SJCRH30 (cell line): ENCODE measurements at regions not wholly inside any gene's neighbourhood (a gene's known extent, or its start where the extent isn't known, plus 50 kb on each side); places are given as distances from the start of the nearest gene placed in this dataset.
"Not testable (repeated sequence)": the region's sequence is repeated elsewhere in the genome, so short reads cannot be mapped to it uniquely, and the experiment has no call there.

Experiments
- DNase-seq, 2 experiments: peaks; one replicate each; pipeline ENCODE4 v3.0.0-alpha.2; 2015 to 2020
- H3K27ac ChIP-seq: fragments of 250-450 bp; sonication (Bioruptor Pico); 2 replicates; pipeline ENCODE4 v1.5.1; 2020; ENCODE audit warnings: mild to moderate bottlenecking, moderate library complexity
- H3K27me3 ChIP-seq: fragments of 250-450 bp; sonication (Bioruptor Pico); 2 replicates; pipeline ENCODE4 v1.5.1; 2020; ENCODE audit warnings: mild to moderate bottlenecking, moderate library complexity
- H3K36me3 ChIP-seq: fragments of 250-450 bp; sonication (Bioruptor Pico); 2 replicates; pipeline ENCODE4 v1.5.1; 2020; ENCODE audit warnings: mild to moderate bottlenecking, moderate library complexity
- H3K4me1 ChIP-seq: fragments of 250-450 bp; sonication (Bioruptor Pico); 2 replicates; pipeline ENCODE4 v1.5.1; 2020; ENCODE audit warnings: mild to moderate bottlenecking, moderate library complexity
- H3K4me3 ChIP-seq: fragments of 250-450 bp; sonication (Bioruptor Pico); 2 replicates; pipeline ENCODE4 v1.5.1; 2020; ENCODE audit warnings: mild to moderate bottlenecking, moderate library complexity
- H3K9me3 ChIP-seq: fragments of 250-450 bp; sonication (Bioruptor Pico); replicated peaks from 2 replicates; pipeline ENCODE4 v1.5.1; 2020; ENCODE audit warnings: mild to moderate bottlenecking, moderate library complexity

GRCh38 chr14:105691321-105692109, 165.1 kb downstream of the TMEM121 start:
- not testable (repeated sequence) for H3K9me3 ChIP-seq, H3K4me3 ChIP-seq, H3K27me3 ChIP-seq, H3K27ac ChIP-seq, H3K4me1 ChIP-seq, H3K36me3 ChIP-seq, DNase-seq

- not testable (repeated sequence) for H3K27ac ChIP-seq, H3K36me3 ChIP-seq, H3K4me3 ChIP-seq, H3K9me3 ChIP-seq, DNase-seq, H3K27me3 ChIP-seq, H3K4me1 ChIP-seq
These were observed 165.8 kb downstream of the TMEM121 start for GRCh38 chr14:105692110-105692685.

- H3K36me3 ChIP-seq: no peaks in the 10 kb centered on the region
- DNase-seq: no peak
- no peaks in the 10 kb centered on the region for H3K9me3 ChIP-seq
- no peak overlapping the region for H3K27ac ChIP-seq
- H3K27me3 ChIP-seq: no peaks in the 10 kb centered on the region
- no peak overlapping the region for H3K4me3 ChIP-seq
- H3K4me1 ChIP-seq: no peaks in the 10 kb centered on the region
These were observed 168.6 kb downstream of the TMEM121 start for GRCh38 chr14:105694961-105695360.

- H3K4me1 ChIP-seq, H3K27ac ChIP-seq, DNase-seq, H3K9me3 ChIP-seq, H3K4me3 ChIP-seq, H3K27me3 ChIP-seq, H3K36me3 ChIP-seq: not testable (repeated sequence)
These were observed 170.0 kb downstream of the TMEM121 start for GRCh38 chr14:105696388-105696787.

- not testable (repeated sequence) for H3K36me3 ChIP-seq, H3K9me3 ChIP-seq, H3K27me3 ChIP-seq, H3K4me1 ChIP-seq, H3K27ac ChIP-seq, DNase-seq, H3K4me3 ChIP-seq
These were observed 171.0 kb downstream of the TMEM121 start for GRCh38 chr14:105697414-105697813.

- H3K27me3 ChIP-seq, H3K4me3 ChIP-seq, H3K36me3 ChIP-seq, H3K4me1 ChIP-seq, H3K27ac ChIP-seq, DNase-seq, H3K9me3 ChIP-seq: not testable (repeated sequence)
These were observed 171.6 kb downstream of the TMEM121 start for GRCh38 chr14:105697955-105698354.

- not testable (repeated sequence) for H3K4me3 ChIP-seq, H3K4me1 ChIP-seq, DNase-seq, H3K9me3 ChIP-seq, H3K36me3 ChIP-seq, H3K27me3 ChIP-seq, H3K27ac ChIP-seq
These were observed 172.7 kb downstream of the TMEM121 start for GRCh38 chr14:105698940-105699556.

- DNase-seq: not testable (repeated sequence)
These were observed 173.3 kb downstream of the TMEM121 start for GRCh38 chr14:105699706-105700105.

GRCh38 chr14:105700146-105700545, 173.8 kb downstream of the TMEM121 start:
- not testable (repeated sequence) for DNase-seq, H3K36me3 ChIP-seq

More at GRCh38 chr14:105699706-105700105, 173.3 kb downstream of the TMEM121 start:
- H3K9me3 ChIP-seq, H3K4me1 ChIP-seq, H3K27ac ChIP-seq, H3K4me3 ChIP-seq, H3K27me3 ChIP-seq, H3K36me3 ChIP-seq: not testable (repeated sequence)

GRCh38 chr14:105700622-105701288, 174.4 kb downstream of the TMEM121 start:
- H3K9me3 ChIP-seq: no peaks in the 10 kb centered on the region
- H3K4me1 ChIP-seq: no peaks in the 10 kb centered on the region
- no peaks in the 10 kb centered on the region for H3K36me3 ChIP-seq
- DNase-seq: no peak
- H3K27me3 ChIP-seq: peaks cover 7% of the 10 kb centered on the region; the same call in 1 of the 2 replicates
- no peak overlapping the region for H3K27ac ChIP-seq
- no peak overlapping the region for H3K4me3 ChIP-seq

More at GRCh38 chr14:105700146-105700545, 173.8 kb downstream of the TMEM121 start:
- not testable (repeated sequence) for H3K9me3 ChIP-seq, H3K4me1 ChIP-seq, H3K27me3 ChIP-seq, H3K4me3 ChIP-seq, H3K27ac ChIP-seq

- H3K27me3 ChIP-seq: peaks cover 7% of the 10 kb centered on the region; the same call in 1 of the 2 replicates
- H3K4me3 ChIP-seq: no peak overlapping the region
- H3K9me3 ChIP-seq: no peaks in the 10 kb centered on the region
- H3K4me1 ChIP-seq: no peaks in the 10 kb centered on the region
- H3K36me3 ChIP-seq: no peaks in the 10 kb centered on the region
- no peak for DNase-seq
- H3K27ac ChIP-seq: no peak overlapping the region
These were observed 175.3 kb downstream of the TMEM121 start for GRCh38 chr14:105701456-105702274.

- DNase-seq: no peak
- peaks cover 7% of the 10 kb centered on the region; the same call in 1 of the 2 replicates for H3K27me3 ChIP-seq
- no peaks in the 10 kb centered on the region for H3K36me3 ChIP-seq
- no peak overlapping the region for H3K4me3 ChIP-seq
- no peak overlapping the region for H3K27ac ChIP-seq
- H3K4me1 ChIP-seq: no peaks in the 10 kb centered on the region
- H3K9me3 ChIP-seq: no peaks in the 10 kb centered on the region
These were observed 176.0 kb downstream of the TMEM121 start for GRCh38 chr14:105702275-105702817.

- H3K4me3 ChIP-seq, H3K27ac ChIP-seq, H3K36me3 ChIP-seq, H3K27me3 ChIP-seq, H3K4me1 ChIP-seq, DNase-seq, H3K9me3 ChIP-seq: not testable (repeated sequence)
These were observed 176.8 kb downstream of the TMEM121 start for GRCh38 chr14:105703044-105703665.

GRCh38 chr14:105704091-105704490, 177.7 kb downstream of the TMEM121 start:
- H3K4me1 ChIP-seq, H3K27ac ChIP-seq, H3K4me3 ChIP-seq, H3K9me3 ChIP-seq, H3K36me3 ChIP-seq, H3K27me3 ChIP-seq, DNase-seq: not testable (repeated sequence)
